HG02763 (cell line): ENCODE measurements at regions not wholly inside any gene's neighbourhood (a gene's known extent, or its start where the extent isn't known, plus 50 kb on each side); places are given as distances from the start of the nearest gene placed in this dataset.
"Not testable (repeated sequence)": the region's sequence is repeated elsewhere in the genome, so short reads cannot be mapped to it uniquely, and the experiment has no call there.

ENCODE experiments used
- ATAC-seq: cut with Tn5 transposase; IDR thresholded peaks from one replicate; pipeline ENCODE4 v1.9.1; 2021; ENCODE audit warnings: mild to moderate bottlenecking, moderate library complexity; ENCODE audit not compliant: unreplicated experiment

- no peak for ATAC-seq
Observed at GRCh38 chr7:155395176-155395797, 62.6 kb upstream of the EN2 start.

DNA sequence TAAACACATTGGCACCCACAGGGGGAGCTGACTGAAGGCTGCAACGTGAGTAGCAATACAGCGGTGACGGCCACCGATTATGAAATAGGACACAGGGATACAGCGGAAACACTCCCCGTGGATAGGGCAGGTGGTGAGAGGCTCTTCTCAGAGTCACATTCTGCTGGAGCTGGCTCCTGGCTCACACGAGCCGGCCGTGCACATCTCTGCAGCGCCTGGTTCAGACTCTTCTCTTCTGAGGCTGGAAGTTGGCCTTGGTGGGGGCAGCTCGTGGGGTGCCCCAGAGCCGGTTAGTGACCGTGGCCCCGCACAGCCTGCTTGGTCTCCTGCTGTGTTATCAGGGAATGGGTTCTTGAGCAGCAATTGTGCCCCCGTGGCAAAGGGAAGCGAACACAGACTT, 61.3 kb upstream of the EN2 start:
- no peak for ATAC-seq

DNA sequence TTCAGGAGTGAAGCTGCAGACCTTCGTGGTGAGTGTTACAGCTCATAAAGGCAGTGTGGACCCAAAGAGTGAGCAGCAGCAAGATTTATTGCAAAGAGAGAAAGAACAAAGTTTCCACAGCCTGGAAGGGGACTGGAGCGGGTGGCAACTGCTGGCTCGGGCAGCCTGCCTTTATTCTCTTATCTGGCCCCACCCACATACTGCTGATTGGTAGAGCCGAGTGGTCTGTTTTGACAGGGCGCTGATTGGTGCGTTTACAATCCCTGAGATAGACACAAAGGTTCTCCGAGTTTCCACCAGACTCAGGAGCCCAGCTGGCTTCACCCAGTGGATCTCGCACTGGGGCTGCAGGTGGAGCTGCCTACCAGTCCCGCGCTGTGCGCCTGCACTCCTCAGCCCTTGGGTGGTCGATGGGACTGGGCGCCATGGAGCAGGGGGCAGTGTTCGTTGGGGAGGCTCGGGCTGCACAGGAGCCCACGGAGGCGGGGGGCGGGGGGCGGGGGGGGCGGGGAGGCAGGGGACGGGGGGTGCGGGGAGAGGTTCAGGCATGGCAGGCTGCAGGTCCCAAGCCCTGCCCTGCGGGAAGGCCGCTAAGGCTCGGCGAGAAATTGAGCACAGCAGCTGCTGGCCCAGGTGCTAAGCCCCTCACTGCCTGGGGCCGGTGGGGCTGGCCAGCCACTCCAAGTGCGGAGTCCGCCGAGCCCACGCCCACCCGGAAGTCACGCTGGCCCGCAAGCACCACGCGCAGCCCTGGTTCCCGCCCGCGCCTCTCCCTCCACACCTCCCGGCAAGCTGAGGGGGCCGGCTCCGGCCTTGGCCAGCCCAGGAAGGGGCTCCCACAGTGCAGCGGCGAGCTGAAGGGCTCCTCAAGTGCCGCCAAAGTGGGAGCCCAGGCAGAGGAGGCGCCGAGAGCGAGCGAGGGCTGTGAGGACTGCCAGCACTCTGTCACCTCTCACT, 59.9 kb upstream of the EN2 start:
- ATAC-seq, result not testable (repeated sequence)

DNA sequence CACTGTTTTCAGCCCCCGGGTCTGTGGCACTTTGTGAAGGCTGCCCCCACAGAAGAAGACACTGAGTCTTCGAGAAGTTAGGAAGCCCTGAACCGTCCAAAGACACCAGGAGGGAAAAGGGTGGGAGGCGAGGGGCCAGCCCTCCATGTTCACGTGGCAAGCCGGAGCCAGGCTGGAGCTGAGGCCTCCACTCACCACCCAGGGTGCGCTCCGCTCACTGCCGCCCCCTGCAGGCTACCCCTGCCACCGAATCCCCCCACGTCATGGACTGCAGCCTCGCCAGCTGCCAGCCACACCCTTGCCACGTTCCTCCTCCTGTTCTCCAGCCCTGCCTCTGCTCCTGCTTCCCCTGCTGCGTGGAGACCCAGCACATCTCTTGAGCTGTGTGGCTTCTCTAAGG, 59.0 kb upstream of the EN2 start:
- no peak for ATAC-seq

DNA sequence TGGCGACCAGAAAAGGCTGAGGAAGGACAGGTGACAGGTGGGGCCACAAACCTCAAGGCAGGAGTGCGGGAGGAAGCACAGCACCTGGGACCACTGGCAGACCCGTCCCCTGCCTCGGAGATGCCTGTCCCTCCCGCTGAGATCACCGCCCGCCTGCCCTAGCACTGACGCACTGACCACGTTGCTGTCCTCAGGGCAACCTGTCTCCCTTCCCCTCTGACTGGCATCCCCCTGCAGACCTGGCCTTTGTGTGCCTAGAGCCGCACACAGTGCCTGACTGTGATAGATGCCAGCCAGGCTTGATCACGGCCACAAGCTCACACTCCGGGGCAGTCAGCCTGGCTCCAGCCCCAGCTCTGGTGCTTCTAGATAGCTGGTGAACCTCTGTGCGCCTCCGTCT, 58.4 kb upstream of the EN2 start:
- ATAC-seq, result no peak

DNA sequence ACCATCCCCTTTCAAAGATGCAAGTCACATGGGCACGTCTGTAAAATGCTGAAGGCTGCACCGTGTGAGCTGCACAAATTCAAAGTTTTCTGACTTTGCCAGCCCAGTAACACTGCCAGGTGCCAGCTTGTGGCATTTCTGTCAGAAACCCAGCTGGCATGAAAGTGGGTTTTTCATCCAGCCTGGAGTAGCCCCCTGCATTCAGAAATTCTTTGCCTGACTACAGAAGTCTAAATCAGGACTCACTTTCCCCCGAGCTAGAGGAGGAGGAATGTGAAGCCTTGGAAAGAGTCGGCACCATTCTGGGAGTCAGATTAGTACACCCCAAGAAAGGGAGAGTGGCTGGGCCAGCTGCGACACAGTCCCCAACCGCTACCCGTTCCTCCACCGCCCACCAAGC, 56.7 kb upstream of the EN2 start:
- ATAC-seq, result no peak

GRCh38 chr7:155401884-155402283, 56.0 kb upstream of the EN2 start:
- ATAC-seq, result no peak

DNA sequence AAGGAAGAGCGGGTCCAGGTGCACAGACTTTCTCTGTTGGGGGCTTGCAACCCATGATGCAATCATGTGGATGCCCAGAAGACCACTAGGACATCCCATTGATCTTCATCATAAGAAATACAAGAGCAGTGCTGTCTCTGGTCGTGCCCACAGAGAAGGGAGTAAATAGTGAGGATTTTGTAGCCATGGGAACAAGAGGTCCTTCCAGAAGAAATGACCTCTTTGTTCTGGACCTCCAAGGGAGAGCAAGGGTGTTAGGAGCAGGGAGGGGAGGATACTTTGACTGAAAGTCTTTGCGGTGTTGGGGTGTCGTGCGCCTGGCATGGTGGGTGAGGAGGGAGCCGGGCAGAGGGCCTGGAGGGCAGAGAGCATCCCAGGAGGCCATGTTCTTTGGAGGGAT, 55.0 kb upstream of the EN2 start:
- no peak for ATAC-seq

GRCh38 chr7:155404976-155405375, 53.0 kb upstream of the EN2 start:
- ATAC-seq, result no peak

GRCh38 chr7:155405399-155406318, 52.3 kb upstream of the EN2 start:
- ATAC-seq, result no peak

DNA sequence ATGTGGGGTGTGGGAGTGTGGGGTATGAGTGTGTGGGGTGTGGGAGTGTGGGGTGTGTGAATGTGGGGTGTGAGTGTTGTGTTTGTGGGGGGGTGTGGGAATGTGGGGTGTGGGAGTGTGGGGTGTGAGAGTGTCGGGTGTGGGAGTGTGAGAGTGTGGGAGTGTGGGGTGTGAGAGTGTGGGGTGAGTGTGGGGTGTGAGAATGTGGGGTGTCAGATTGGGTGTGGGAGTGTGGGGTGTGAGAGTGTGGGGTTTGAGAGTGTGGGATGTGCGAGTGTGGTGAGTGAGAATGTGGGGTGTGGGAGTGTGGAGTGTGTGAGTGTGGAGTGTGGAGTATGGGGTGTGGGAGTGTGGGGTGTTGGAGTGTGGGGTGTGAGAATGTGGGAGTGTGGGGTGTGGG, 50.1 kb upstream of the EN2 start:
- ATAC-seq, result no peak
